PC-9 (cell line): ENCODE measurements at regions not wholly inside any gene's neighbourhood (a gene's known extent, or its start where the extent isn't known, plus 50 kb on each side); places are given as distances from the start of the nearest gene placed in this dataset.

Experiments used
- CTCF ChIP-seq: fragments of 200-600 bp; sonication (generic); conservative IDR thresholded peaks from 2 replicates; pipeline ENCODE4 v1.6.1; 2017; ENCODE audit warnings: mixed run types, antibody characterized with exemption, mild to moderate bottlenecking, moderate library complexity
- EZH2 ChIP-seq: fragments of 200-600 bp; sonication (generic); IDR thresholded peaks from 2 replicates; pipeline ENCODE4 v1.8.0; 2017; ENCODE audit warnings: antibody characterized with exemption, low read depth

- TF ChIP-seq CTCF (no peak), EZH2 (no peak)
Measured at GRCh38 chr7:18401757-18402156, 93.8 kb upstream of the HDAC9 start.
